Subcutaneous abdominal adipose tissue (tissue), 5 donors: ENCODE measurements at regions not wholly inside any gene's neighbourhood (a gene's known extent, or its start where the extent isn't known, plus 50 kb on each side); places are given as distances from the start of the nearest gene placed in this dataset.
"Not testable (repeated sequence)": the region's sequence is repeated elsewhere in the genome, so short reads cannot be mapped to it uniquely, and the experiment has no call there.

Source experiments
- H3K27ac ChIP-seq: one replicate; pipeline ENCODE4 v1.7.0; 2013; ENCODE audit warnings: low read depth, mild to moderate bottlenecking, inconsistent platforms, low read length, moderate library complexity
- H3K27me3 ChIP-seq, 5 donors: one replicate each; pipeline ENCODE4 v1.7.0; 2013; ENCODE audit warnings: low read length in 5 of 5, inconsistent platforms in 1 of 5; ENCODE audit not compliant: control insufficient read depth in 5 of 5, insufficient read depth in 4 of 5
- H3K36me3 ChIP-seq, 5 donors: one replicate each; pipeline ENCODE4 v1.7.0; 2013; ENCODE audit warnings: low read length in 5 of 5; ENCODE audit not compliant: control insufficient read depth in 5 of 5, insufficient read depth in 5 of 5
- H3K4me1 ChIP-seq, 5 donors: one replicate each; pipeline ENCODE4 v1.7.0; 2013; ENCODE audit warnings: low read length in 5 of 5, mild to moderate bottlenecking in 3 of 5, moderate library complexity in 1 of 5; ENCODE audit not compliant: control insufficient read depth in 5 of 5, insufficient read depth in 5 of 5
- H3K4me3 ChIP-seq, 5 donors: one replicate each; pipeline ENCODE4 v1.7.0; 2013; ENCODE audit warnings: low read length in 5 of 5, low read depth in 1 of 5
- H3K9ac ChIP-seq, 5 donors: one replicate each; pipeline ENCODE4 v1.7.0; 2013; ENCODE audit warnings: low read length in 5 of 5, mild to moderate bottlenecking in 4 of 5, moderate library complexity in 3 of 5
- H3K9me3 ChIP-seq, 5 donors: one replicate each; pipeline ENCODE4 v1.7.0; 2013; ENCODE audit warnings: low read length in 5 of 5; ENCODE audit not compliant: control insufficient read depth in 5 of 5
- donor health status: healthy.
- donor health status: healthy.
- donor health status: healthy.
- donor health status: healthy.
- donor health status: healthy.

DNA sequence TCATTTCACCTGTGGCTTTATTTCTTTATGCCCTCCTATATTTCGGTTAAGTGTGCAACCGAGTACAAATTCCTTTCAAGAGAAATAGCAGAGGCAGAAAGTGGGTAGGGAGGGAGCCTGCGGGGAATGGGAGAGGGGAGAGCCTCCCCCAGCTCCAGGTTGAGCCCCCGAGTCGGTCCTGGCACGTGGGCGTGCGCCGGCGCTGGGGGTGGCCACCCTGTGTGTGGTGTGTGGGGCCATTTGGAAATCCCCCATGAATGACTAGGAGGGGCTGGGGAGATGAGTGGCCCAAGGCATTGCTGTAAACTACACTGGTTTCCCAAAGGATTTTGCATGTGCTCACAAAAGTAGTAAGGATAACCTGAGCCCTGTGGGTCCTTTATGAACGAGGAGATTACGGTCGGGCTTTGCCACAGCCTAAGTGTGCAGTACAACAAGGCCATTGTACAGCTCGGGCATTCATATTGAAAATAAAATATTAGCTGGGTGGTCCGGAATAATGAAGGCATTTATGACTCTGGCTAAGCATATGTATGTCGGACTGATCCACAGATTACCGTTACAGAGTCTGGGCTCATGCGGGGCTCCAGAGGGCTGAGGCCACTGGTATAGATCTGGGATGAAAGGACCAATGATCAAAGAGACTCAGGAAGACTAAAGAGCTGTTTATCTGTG, 84.5 kb upstream of the RALGAPA2 start:
- Histone ChIP-seq H3K9ac (no peak overlapping the region), H3K9me3 (no peaks in the 10 kb centered on the region), H3K4me1 (peaks cover 0 to 20% (median 0%) of the 10 kb centered on the region in 5 donors), H3K27me3 (no peaks in the 10 kb centered on the region), H3K27ac (no peak overlapping the region), H3K36me3 (no peaks in the 10 kb centered on the region), H3K4me3 (no peak overlapping the region)

DNA sequence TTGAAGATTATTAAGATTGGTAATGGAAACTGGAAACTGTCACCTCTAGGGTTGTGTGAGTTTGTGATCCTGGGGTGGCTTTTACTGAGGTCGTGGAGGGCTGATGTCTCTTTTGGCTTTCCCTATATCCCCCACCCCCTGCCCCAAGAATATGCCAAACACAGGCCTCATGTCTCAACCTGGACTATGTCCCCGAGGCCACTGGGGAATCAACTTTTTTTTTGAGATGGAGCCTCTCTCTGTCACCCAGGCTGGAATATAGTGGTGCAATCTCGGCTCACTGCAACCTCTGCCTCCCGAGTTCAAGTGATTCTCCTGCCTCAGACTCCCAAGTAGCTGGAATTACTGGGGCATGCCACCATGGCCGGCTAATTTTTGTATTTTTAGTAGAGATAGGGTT, 83.3 kb upstream of the RALGAPA2 start:
- Histone ChIP-seq H3K9ac (no peak overlapping the region), H3K27me3 (no peaks in the 10 kb centered on the region), H3K4me3 (no peak overlapping the region), H3K4me1 (peaks cover 0 to 17% (median 0%) of the 10 kb centered on the region in 5 donors), H3K36me3 (no peaks in the 10 kb centered on the region), H3K9me3 (no peaks in the 10 kb centered on the region), H3K27ac (no peak overlapping the region)

GRCh38 chr20:20795119-20795518, 82.7 kb upstream of the RALGAPA2 start:
- no peaks in the 10 kb centered on the region for H3K27me3 ChIP-seq
- H3K36me3 ChIP-seq, result no peaks in the 10 kb centered on the region
- H3K9me3 ChIP-seq, result no peaks in the 10 kb centered on the region
- H3K4me3 ChIP-seq, result no peak overlapping the region
- H3K4me1 ChIP-seq, result peaks cover 0 to 13% (median 0%) of the 10 kb centered on the region in 5 donors
- no peak overlapping the region for H3K9ac ChIP-seq
- no peak overlapping the region for H3K27ac ChIP-seq

DNA sequence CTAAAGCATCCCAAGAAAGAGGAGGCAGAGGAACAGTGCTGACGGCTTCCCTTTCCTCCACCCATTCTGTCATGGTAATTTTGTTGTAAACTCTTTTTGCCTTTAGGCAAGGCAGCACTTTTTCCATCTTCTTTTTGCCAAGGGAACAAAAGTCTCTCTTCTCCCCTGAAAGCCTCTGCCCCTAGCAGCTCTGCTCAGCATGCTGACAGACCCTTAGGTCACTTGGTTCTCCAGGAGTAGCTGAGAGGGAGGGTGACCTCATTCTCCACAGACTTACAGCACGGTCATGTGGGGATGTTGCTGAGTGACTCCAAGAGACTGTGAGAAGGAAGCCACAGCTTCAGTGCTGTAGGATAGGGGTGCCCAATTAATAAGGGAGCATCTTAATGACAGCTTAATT, 81.1 kb upstream of the RALGAPA2 start:
- Histone ChIP-seq H3K27me3 (no peaks in the 10 kb centered on the region), H3K9ac (no peak overlapping the region), H3K9me3 (no peaks in the 10 kb centered on the region), H3K4me1 (peaks cover 0 to 5% (median 0%) of the 10 kb centered on the region in 5 donors), H3K4me3 (no peak overlapping the region), H3K27ac (no peak overlapping the region), H3K36me3 (no peaks in the 10 kb centered on the region)

DNA sequence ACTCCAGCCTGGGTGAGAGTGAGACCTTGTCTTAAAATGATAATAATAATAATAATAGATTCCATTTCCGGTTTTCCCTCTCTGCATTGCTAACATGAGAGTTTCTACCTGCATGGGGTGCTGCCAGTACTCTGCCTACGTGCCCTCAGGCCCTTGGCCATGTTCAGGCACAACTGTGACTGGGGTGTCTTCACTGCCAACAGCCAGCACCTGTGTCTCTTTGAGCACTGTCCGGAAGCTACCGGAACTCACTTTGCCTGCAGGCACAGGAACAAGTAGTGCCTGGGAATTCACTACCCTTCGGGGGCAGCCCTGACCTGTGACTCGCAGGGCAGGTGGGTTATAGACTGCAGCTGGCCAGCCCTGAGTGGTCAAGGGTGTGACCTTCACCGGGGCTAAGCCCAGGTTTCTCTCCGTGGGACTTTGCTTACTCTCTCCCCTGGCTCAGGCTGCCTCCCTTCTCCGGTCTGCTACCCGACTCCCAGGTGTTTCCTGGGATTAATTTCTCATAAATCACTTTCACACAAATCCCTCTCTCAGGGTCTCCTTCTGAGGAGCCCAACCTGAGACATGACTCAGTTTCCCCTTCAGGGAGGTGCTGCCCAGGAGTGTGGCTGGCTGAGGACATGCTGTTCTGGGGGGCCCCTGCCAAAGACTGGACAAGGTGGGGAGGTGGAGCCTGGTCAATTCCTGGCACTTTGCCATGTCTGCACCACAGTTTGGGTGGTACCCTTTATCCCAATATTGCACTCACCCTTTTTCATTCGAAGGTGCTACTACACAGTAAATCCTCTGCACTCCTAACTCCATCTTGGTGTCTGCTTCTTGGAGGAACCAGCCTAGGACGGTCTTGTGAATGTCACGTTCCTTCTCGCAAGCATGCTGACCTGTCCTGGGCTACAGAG, 79.5 kb upstream of the RALGAPA2 start:
- Histone ChIP-seq H3K9me3 (no peaks in the 10 kb centered on the region), H3K27me3 (no peaks in the 10 kb centered on the region), H3K9ac (no peak overlapping the region)

DNA sequence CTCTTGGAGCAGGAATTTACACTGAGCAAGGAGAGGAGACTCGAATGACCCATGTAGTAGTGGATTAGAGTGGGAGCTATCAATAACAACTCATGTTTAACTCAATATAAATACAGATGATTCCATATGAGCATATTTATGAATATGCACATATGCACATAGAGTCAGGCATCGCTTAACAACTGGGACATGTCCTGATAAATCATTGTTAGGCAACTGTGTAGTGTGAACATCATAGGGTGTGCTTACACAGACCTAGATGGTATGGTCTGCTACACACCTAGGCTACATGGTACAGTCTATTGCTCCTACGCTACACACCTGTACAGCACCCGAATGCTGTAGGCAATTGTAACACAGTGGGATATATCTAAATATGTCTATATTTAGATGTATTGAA, 75.9 kb upstream of the RALGAPA2 start:
- H3K27ac ChIP-seq, result no peak overlapping the region
- H3K4me1 ChIP-seq, result peaks cover 0 to 5% (median 3%) of the 10 kb centered on the region in 5 donors
- H3K9ac ChIP-seq, result no peak overlapping the region
- no peaks in the 10 kb centered on the region for H3K36me3 ChIP-seq
- H3K4me3 ChIP-seq, result no peak overlapping the region
- peaks cover 0 to 2% (median 0%) of the 10 kb centered on the region in 5 donors for H3K9me3 ChIP-seq
- H3K27me3 ChIP-seq, result no peaks in the 10 kb centered on the region

More for the DNA sequence above, 79.5 kb upstream of the RALGAPA2 start:
- Histone ChIP-seq H3K27ac (no peak overlapping the region), H3K4me3 (no peak overlapping the region), H3K36me3 (no peaks in the 10 kb centered on the region), H3K4me1 (peaks cover 0 to 5% (median 0%) of the 10 kb centered on the region in 5 donors)

- Histone ChIP-seq H3K4me1 (peaks cover 1 to 22% (median 17%) of the 10 kb centered on the region in 5 donors), H3K27me3 (no peaks in the 10 kb centered on the region), H3K27ac (no peak overlapping the region), H3K36me3 (no peaks in the 10 kb centered on the region), H3K9ac (no peak overlapping the region), H3K4me3 (no peak overlapping the region), H3K9me3 (peaks cover 0 to 2% (median 0%) of the 10 kb centered on the region in 5 donors)
Observed at GRCh38 chr20:20786428-20786827, 74.0 kb upstream of the RALGAPA2 start.

DNA sequence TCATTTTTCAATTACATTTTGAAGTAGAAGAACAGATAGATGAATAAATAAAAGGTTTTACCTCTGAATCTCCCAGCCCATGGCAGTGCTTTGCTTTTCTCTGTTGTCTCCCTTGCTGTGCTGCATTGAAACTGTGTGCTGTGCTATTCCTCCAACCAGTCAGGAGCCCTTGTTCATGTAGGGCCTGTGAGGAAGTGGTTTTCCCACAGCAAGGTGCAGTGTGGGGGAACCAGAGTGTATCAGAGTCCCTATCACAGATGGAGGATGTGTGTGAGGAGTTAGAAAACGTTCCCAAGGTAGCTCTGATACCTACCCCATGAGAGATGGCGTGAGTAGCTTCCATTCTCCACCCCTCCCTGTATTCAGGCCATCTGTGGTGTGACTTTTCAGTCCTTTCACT, 72.8 kb upstream of the RALGAPA2 start:
- Histone ChIP-seq H3K4me3 (no peak overlapping the region), H3K27me3 (no peaks in the 10 kb centered on the region), H3K9ac (no peak overlapping the region), H3K4me1 (peaks cover 1 to 34% (median 29%) of the 10 kb centered on the region in 5 donors), H3K36me3 (no peaks in the 10 kb centered on the region), H3K27ac (no peak overlapping the region), H3K9me3 (peaks cover 0 to 2% (median 0%) of the 10 kb centered on the region in 5 donors)

- not testable (repeated sequence) for H3K27me3 ChIP-seq, H3K36me3 ChIP-seq, H3K4me3 ChIP-seq, H3K9ac ChIP-seq, H3K27ac ChIP-seq, H3K9me3 ChIP-seq
- H3K4me1 ChIP-seq, result peaks cover 1 to 40% (median 33%) of the 10 kb centered on the region in 5 donors
Observed at GRCh38 chr20:20784450-20784849, 72.0 kb upstream of the RALGAPA2 start.

- Histone ChIP-seq H3K36me3 (no peaks in the 10 kb centered on the region), H3K27me3 (no peaks in the 10 kb centered on the region), H3K9me3 (peaks cover 0 to 2% (median 0%) of the 10 kb centered on the region in 5 donors), H3K27ac (no peak overlapping the region), H3K9ac (no peak overlapping the region), H3K4me1 (peaks cover 3 to 49% (median 39%) of the 10 kb centered on the region in 5 donors), H3K4me3 (no peak overlapping the region)
Observed at GRCh38 chr20:20783450-20783849, 71.0 kb upstream of the RALGAPA2 start.
